ENCODE measurements at regions not wholly inside any gene's neighbourhood (a gene's known extent, or its start where the extent isn't known, plus 50 kb on each side); places are given as distances from the start of the nearest gene placed in this dataset.
A peak's percentile ranks its signal among the peaks of the same experiment; 100 is the strongest.
"Not testable (repeated sequence)": the region's sequence is repeated elsewhere in the genome, so short reads cannot be mapped to it uniquely, and the experiment has no call there.

GRCh38 chr12:7591531-7591930 lies 74.2 kb downstream of the APOBEC1 start:
- no peak for DNase-seq (ENCODE audit: low read depth in 4 of 4, low spot score in 1 of 4)

- not testable (repeated sequence) for DNase-seq (ENCODE audit: low read depth in 4 of 4, low spot score in 1 of 4)
Observed at GRCh38 chr12:7590085-7590484, 75.6 kb downstream of the APOBEC1 start.

GRCh38 chr12:7588742-7589329 lies 76.9 kb downstream of the APOBEC1 start:
- peak in 1 of 4 experiments; percentile 33 for DNase-seq (ENCODE audit: low read depth in 4 of 4, low spot score in 1 of 4)

- not testable (repeated sequence) for DNase-seq (ENCODE audit: low read depth in 4 of 4, low spot score in 1 of 4)
Observed at GRCh38 chr12:7584137-7584536, 80.6 kb upstream of the CD163 start.

- no peak for DNase-seq (ENCODE audit: low read depth in 4 of 4, low spot score in 1 of 4)
Observed at GRCh38 chr12:7583471-7583870, 79.9 kb upstream of the CD163 start.

GRCh38 chr12:7582796-7583195 lies 79.2 kb upstream of the CD163 start:
- no peak for DNase-seq (ENCODE audit: low read depth in 4 of 4, low spot score in 1 of 4)

- DNase-seq (ENCODE audit: low read depth in 4 of 4, low spot score in 1 of 4) = no peak
Observed at GRCh38 chr12:7581625-7582024, 78.0 kb upstream of the CD163 start.

GRCh38 chr12:7581046-7581445 lies 77.5 kb upstream of the CD163 start:
- no peak for DNase-seq (ENCODE audit: low read depth in 4 of 4, low spot score in 1 of 4)

GRCh38 chr12:7571257-7571656 lies 67.7 kb upstream of the CD163 start:
- DNase-seq (ENCODE audit: low read depth in 4 of 4, low spot score in 1 of 4) = no peak

GRCh38 chr12:7557227-7557626 lies 53.6 kb upstream of the CD163 start:
- DNase-seq (ENCODE audit: low read depth in 4 of 4, low spot score in 1 of 4) = no peak

- DNase-seq (ENCODE audit: low read depth in 4 of 4, low spot score in 1 of 4) = no peak
Observed at GRCh38 chr12:7555752-7556151, 52.2 kb upstream of the CD163 start.

- DNase-seq (ENCODE audit: low read depth in 4 of 4, low spot score in 1 of 4) = not testable (repeated sequence)
Observed at GRCh38 chr12:7554831-7555230, 51.3 kb upstream of the CD163 start.
